A549 (cell line): ENCODE measurements at regions not wholly inside any gene's neighbourhood (a gene's known extent, or its start where the extent isn't known, plus 50 kb on each side); places are given as distances from the start of the nearest gene placed in this dataset.

Source experiments
- CTCF ChIP-seq: fragments of >200 bp; sonication (Bioruptor Twin); formaldehyde crosslinking; IDR thresholded peaks from 3 replicates; pipeline ENCODE4 v1.5.1; 2016
- EHMT2 ChIP-seq: fragments of 200-600 bp; sonication (generic); IDR thresholded peaks from 2 replicates; pipeline ENCODE4 v1.6.1; 2016; ENCODE audit warnings: antibody characterized with exemption, low read depth, mild to moderate bottlenecking, moderate library complexity
- EP300 ChIP-seq, 2 experiments: fragments of >200 bp; sonication (Bioruptor Twin); formaldehyde crosslinking; IDR thresholded peaks; 2 replicates in 1 of 2; 3 replicates in 1 of 2; pipeline ENCODE4 v1.6.1; 2016 to 2017
- HDAC2 ChIP-seq: fragments of 200-600 bp; sonication (generic); IDR thresholded peaks from 2 replicates; pipeline ENCODE4 v1.6.1; 2016
- MAX ChIP-seq: IDR thresholded peaks from 2 replicates; pipeline ENCODE4 v1.6.1; 2012
- MYC ChIP-seq: IDR thresholded peaks from 2 replicates; pipeline ENCODE4 v1.6.1; 2012; ENCODE audit warnings: mild to moderate bottlenecking, inconsistent platforms, low read length, improper control_type of control experiment, borderline replicate concordance
- NFE2L2 ChIP-seq: fragments of 150-350 bp; conservative IDR thresholded peaks from 2 replicates; pipeline ENCODE4 v1.6.1; 2014; ENCODE audit warnings: low read length
- POLR2A ChIP-seq: IDR thresholded peaks from 2 replicates; pipeline ENCODE4 v1.6.1; 2012; ENCODE audit warnings: mild to moderate bottlenecking, low read length
- POLR2AphosphoS2 ChIP-seq: conservative IDR thresholded peaks from 2 replicates; pipeline ENCODE4 v1.6.1; 2012; ENCODE audit warnings: low read length, improper control_type of control experiment, inconsistent platforms
- RCOR1 ChIP-seq: fragments of 150-350 bp; IDR thresholded peaks from 2 replicates; pipeline ENCODE4 v1.6.1; 2014; ENCODE audit warnings: antibody characterized with exemption, low read length, low read depth
- ZSCAN20 ChIP-seq: fragments of 250-450 bp; sonication (Bioruptor Pico); IDR thresholded peaks from 2 replicates; pipeline ENCODE4 v1.8.0; 2022; ENCODE audit warnings: mild to moderate bottlenecking, moderate library complexity

- TF ChIP-seq NFE2L2 (no peak), CTCF (no peak), HDAC2 (no peak), POLR2A (no peak), POLR2AphosphoS2 (no peak), RCOR1 (no peak), MAX (no peak), MYC (no peak), ZSCAN20 (CRISPR knock-in tag) (no peak), EHMT2 (no peak), EP300 (IDR thresholded peaks at IDR 0.05) (no peak)
Measured at GRCh38 chr3:14258906-14259904, 80.6 kb downstream of the LSM3 start.
